ENCODE measurements at regions not wholly inside any gene's neighbourhood (a gene's known extent, or its start where the extent isn't known, plus 50 kb on each side); places are given as distances from the start of the nearest gene placed in this dataset.

DNA sequence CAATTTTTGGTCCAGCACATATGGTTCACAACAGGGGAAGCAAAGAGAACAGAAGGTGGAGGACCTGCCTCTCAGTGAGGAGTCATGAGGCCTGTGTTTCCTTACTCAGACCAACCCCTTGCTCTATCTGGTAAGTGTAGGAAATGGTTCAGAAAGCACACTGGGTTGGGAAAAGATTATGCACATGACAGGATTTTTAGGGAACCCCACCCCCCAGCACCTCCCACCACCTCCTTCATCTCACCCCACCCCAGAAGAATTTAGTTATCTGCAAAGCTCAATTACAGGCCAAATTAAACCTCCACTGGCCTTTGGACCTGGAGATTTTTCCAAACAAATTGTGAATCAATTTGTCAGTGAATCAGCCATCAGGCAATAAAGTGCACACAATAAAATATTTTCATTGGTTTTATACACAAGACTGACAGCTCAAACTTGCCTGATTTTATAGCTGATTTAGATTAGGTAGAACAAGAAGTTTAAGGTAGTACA lies 132.8 kb downstream of the DACT1 start:
- Histone ChIP-seq H3K9me3 (ENCODE audit: control insufficient read depth, low read length) (peaks cover 11% of the 10 kb centered on the region), H3K9ac (ENCODE audit: extremely low read depth, low read length, poor library complexity, severe bottlenecking) (no peak overlapping the region), H3K4me1 (ENCODE audit: control insufficient read depth, insufficient read depth, low read length) (peaks cover 26% of the 10 kb centered on the region), H3K4me3 (ENCODE audit: low read length) (no peak overlapping the region), H3K36me3 (ENCODE audit: control insufficient read depth, insufficient read depth, low read length) (no peaks in the 10 kb centered on the region), H3K27me3 (ENCODE audit: control insufficient read depth, insufficient read depth, low read length, poor library complexity, severe bottlenecking) (peaks cover 52% of the 10 kb centered on the region), H3K27ac (ENCODE audit: low read depth, low read length) (no peak overlapping the region)
- peaks cover 71% of the 10 kb centered on the region for H3K27me3 Mint-ChIP-seq (ENCODE audit: insufficient read depth)
- H3K9me3 Mint-ChIP-seq = no peaks in the 10 kb centered on the region
- no peak overlapping the region for H3K27ac Mint-ChIP-seq
- H3K4me1 Mint-ChIP-seq = peaks cover 36% of the 10 kb centered on the region
- TF ChIP-seq, protein P1, sequence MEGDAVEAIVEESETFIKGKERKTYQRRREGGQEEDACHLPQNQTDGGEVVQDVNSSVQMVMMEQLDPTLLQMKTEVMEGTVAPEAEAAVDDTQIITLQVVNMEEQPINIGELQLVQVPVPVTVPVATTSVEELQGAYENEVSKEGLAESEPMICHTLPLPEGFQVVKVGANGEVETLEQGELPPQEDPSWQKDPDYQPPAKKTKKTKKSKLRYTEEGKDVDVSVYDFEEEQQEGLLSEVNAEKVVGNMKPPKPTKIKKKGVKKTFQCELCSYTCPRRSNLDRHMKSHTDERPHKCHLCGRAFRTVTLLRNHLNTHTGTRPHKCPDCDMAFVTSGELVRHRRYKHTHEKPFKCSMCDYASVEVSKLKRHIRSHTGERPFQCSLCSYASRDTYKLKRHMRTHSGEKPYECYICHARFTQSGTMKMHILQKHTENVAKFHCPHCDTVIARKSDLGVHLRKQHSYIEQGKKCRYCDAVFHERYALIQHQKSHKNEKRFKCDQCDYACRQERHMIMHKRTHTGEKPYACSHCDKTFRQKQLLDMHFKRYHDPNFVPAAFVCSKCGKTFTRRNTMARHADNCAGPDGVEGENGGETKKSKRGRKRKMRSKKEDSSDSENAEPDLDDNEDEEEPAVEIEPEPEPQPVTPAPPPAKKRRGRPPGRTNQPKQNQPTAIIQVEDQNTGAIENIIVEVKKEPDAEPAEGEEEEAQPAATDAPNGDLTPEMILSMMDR (conservative IDR thresholded peaks at IDR 0.05) = no peak
- H3K36me3 Mint-ChIP-seq (ENCODE audit: low read depth) = no peaks in the 10 kb centered on the region
- H3K4me3 Mint-ChIP-seq = no peak overlapping the region
- no peak for DNase-seq

DNA sequence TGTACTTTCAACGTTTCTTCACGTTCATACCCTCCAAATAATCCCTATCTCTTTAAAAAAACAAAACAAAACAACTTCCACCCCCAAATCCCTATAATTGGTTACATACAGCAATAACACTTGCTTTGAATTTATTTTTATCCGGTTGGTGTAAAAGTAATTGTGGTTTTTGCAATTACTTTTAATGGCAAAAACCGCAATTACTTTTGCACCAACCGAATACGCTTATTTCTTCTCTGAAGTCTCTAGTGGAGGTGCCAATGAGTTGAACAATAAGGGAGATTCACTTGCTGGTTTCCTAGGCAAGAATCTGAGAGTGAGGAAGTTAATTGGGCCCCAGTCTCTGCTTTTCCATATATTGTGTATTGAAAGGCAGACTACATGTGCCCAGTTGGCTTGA lies 133.3 kb downstream of the DACT1 start:
- no peak overlapping the region for H3K4me3 ChIP-seq (ENCODE audit: low read length)
- H3K27ac ChIP-seq (ENCODE audit: low read depth, low read length) = no peak overlapping the region
- H3K4me3 Mint-ChIP-seq = no peak overlapping the region
- peaks cover 67% of the 10 kb centered on the region for H3K27me3 Mint-ChIP-seq (ENCODE audit: insufficient read depth)
- DNase-seq = no peak
- peaks cover 26% of the 10 kb centered on the region for H3K4me1 ChIP-seq (ENCODE audit: control insufficient read depth, insufficient read depth, low read length)
- 92 to 93% methylated on average over 6 of the region's 6 CpGs for WGBS, 2 experiments (ENCODE audit: insufficient coverage in 1 of 2, insufficient read length in 1 of 2)
- no peak overlapping the region for H3K27ac Mint-ChIP-seq
- H3K9ac ChIP-seq (ENCODE audit: extremely low read depth, low read length, poor library complexity, severe bottlenecking) = no peak overlapping the region
- peaks cover 32% of the 10 kb centered on the region for H3K4me1 Mint-ChIP-seq
- peaks cover 52% of the 10 kb centered on the region for H3K27me3 ChIP-seq (ENCODE audit: control insufficient read depth, insufficient read depth, low read length, poor library complexity, severe bottlenecking)
- TF ChIP-seq, protein P1 (conservative IDR thresholded peaks at IDR 0.05) = no peak
- H3K9me3 ChIP-seq (ENCODE audit: control insufficient read depth, low read length) = peaks cover 11% of the 10 kb centered on the region
- H3K36me3 ChIP-seq (ENCODE audit: control insufficient read depth, insufficient read depth, low read length) = no peaks in the 10 kb centered on the region
- H3K36me3 Mint-ChIP-seq (ENCODE audit: low read depth) = no peaks in the 10 kb centered on the region
- no peaks in the 10 kb centered on the region for H3K9me3 Mint-ChIP-seq

DNA sequence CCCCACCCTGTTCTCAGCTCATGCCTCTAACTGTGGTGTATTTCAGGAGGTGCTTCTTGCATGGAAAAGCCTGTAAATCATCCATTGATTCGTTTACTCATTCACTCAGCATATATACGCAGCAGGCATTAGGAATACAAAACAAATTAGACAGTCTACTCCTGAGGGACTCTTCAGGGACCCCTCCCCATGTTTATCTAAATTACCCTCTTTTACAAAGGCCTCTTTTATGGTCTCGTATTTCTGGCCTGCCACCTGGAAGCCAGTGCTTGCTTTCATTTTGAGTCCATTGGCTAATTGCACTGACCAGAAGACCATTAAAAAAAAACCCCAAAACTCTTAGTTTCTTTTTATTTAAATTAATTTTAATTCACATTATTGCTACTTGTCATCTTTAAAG lies 134.4 kb downstream of the DACT1 start:
- no peaks in the 10 kb centered on the region for H3K36me3 ChIP-seq (ENCODE audit: control insufficient read depth, insufficient read depth, low read length)
- Mint-ChIP-seq H3K27me3 (ENCODE audit: insufficient read depth) (peaks cover 64% of the 10 kb centered on the region), H3K27ac (no peak overlapping the region), H3K4me1 (peaks cover 36% of the 10 kb centered on the region), H3K36me3 (ENCODE audit: low read depth) (no peaks in the 10 kb centered on the region), H3K4me3 (no peak overlapping the region), H3K9me3 (no peaks in the 10 kb centered on the region)
- H3K9ac ChIP-seq (ENCODE audit: extremely low read depth, low read length, poor library complexity, severe bottlenecking) = no peak overlapping the region
- DNase-seq = no peak
- peaks cover 11% of the 10 kb centered on the region for H3K9me3 ChIP-seq (ENCODE audit: control insufficient read depth, low read length)
- no peak overlapping the region for H3K27ac ChIP-seq (ENCODE audit: low read depth, low read length)
- H3K27me3 ChIP-seq (ENCODE audit: control insufficient read depth, insufficient read depth, low read length, poor library complexity, severe bottlenecking) = peaks cover 44% of the 10 kb centered on the region
- 50 to 79% methylated on average over 1 to 3 of the region's 3 CpGs for WGBS, 2 experiments (ENCODE audit: insufficient coverage in 1 of 2, insufficient read length in 1 of 2)
- H3K4me1 ChIP-seq (ENCODE audit: control insufficient read depth, insufficient read depth, low read length) = peaks cover 26% of the 10 kb centered on the region
- TF ChIP-seq, protein P1 (conservative IDR thresholded peaks at IDR 0.05) = no peak
- H3K4me3 ChIP-seq (ENCODE audit: low read length) = no peak overlapping the region

Measured in endodermal cell (in vitro differentiated cells).